22Rv1 (cell line): ENCODE measurements at regions not wholly inside any gene's neighbourhood (a gene's known extent, or its start where the extent isn't known, plus 50 kb on each side); places are given as distances from the start of the nearest gene placed in this dataset.

Experiments used
- ZFX ChIP-seq: fragments of 450-650 bp; IDR thresholded peaks from 2 replicates; pipeline ENCODE4 v1.6.1; 2017; ENCODE audit warnings: antibody characterized with exemption, borderline replicate concordance
- TF ChIP-seq, protein P1 (sequence below): fragments of 450-650 bp; IDR thresholded peaks from 2 replicates; pipeline ENCODE4 v1.5.1; 2017; ENCODE audit warnings: mild to moderate bottlenecking

DNA sequence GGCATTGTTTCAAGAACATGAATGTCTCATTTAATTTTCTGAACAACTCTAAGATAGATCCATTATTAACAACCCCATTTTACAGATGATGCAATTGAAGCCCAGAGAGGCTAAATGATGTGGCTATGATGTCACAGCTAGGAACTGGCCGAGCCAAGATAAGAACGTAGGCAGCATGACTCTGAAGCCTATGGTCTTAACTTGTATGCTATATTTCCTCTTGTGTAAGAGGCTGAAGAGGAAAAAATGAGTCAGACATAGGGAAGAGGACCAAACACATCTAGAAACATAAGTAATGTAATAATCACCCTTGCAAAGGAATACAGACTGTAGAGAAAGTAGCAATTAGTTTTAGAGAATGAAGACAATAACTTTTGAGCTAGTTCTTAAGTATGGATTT lies 416.8 kb downstream of the FIGN start:
- TF ChIP-seq, protein P1, sequence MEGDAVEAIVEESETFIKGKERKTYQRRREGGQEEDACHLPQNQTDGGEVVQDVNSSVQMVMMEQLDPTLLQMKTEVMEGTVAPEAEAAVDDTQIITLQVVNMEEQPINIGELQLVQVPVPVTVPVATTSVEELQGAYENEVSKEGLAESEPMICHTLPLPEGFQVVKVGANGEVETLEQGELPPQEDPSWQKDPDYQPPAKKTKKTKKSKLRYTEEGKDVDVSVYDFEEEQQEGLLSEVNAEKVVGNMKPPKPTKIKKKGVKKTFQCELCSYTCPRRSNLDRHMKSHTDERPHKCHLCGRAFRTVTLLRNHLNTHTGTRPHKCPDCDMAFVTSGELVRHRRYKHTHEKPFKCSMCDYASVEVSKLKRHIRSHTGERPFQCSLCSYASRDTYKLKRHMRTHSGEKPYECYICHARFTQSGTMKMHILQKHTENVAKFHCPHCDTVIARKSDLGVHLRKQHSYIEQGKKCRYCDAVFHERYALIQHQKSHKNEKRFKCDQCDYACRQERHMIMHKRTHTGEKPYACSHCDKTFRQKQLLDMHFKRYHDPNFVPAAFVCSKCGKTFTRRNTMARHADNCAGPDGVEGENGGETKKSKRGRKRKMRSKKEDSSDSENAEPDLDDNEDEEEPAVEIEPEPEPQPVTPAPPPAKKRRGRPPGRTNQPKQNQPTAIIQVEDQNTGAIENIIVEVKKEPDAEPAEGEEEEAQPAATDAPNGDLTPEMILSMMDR = no peak
- no peak for TF ChIP-seq ZFX
